ENCODE measurements at regions not wholly inside any gene's neighbourhood (a gene's known extent, or its start where the extent isn't known, plus 50 kb on each side); places are given as distances from the start of the nearest gene placed in this dataset.
"Not testable (repeated sequence)": the region's sequence is repeated elsewhere in the genome, so short reads cannot be mapped to it uniquely, and the experiment has no call there.

DNA sequence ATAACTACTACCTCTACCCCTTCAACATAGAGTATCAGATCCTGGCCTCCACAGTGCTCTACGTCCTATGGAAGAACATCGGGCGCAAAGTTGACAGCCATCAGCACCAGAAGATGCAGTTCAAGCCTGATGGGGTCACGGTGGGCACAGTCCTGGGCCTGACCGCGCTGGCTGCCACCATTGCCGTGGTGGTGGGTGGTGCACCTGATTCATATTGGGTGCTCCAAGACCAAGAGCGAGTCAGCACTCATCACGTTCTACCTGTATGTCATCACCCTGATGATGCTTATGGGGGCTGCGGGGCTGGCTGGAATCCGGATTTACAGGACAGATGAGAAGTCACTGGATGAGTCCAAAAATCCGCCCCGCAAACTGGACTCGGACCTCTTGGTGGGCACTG is 846.4 kb downstream of the RPIA start:
- DNase-seq = not testable (repeated sequence)

- not testable (repeated sequence) for DNase-seq
These were observed 852.6 kb downstream of the RPIA start for GRCh38 chr2:89544110-89544509.

- DNase-seq = not testable (repeated sequence)
These were observed 887.7 kb downstream of the RPIA start for GRCh38 chr2:89579154-89579553.

- DNase-seq = peak; percentile 2
These were observed 891.3 kb downstream of the RPIA start for GRCh38 chr2:89582816-89583215.

DNA sequence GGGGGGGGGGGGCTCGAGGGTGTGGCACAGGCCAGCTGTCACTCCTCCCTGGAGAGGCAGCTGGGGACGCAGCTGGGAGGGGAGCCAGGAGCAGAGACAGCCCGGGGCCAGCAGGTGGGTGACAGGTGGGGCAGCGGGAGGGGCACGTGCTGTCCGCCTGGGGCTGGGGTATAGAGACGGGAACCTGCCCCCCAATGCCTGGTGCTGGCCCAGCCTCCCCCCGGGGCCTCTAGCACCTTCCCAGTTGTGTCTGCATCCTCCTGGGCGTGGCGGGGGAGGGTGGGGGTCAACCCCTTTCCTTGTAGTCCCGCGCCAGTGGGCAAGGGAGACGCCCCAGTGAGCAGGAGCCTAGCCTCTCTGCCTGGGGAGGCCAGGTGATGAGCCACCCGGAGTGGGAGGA is 892.6 kb downstream of the RPIA start:
- DNase-seq = not testable (repeated sequence)

DNA sequence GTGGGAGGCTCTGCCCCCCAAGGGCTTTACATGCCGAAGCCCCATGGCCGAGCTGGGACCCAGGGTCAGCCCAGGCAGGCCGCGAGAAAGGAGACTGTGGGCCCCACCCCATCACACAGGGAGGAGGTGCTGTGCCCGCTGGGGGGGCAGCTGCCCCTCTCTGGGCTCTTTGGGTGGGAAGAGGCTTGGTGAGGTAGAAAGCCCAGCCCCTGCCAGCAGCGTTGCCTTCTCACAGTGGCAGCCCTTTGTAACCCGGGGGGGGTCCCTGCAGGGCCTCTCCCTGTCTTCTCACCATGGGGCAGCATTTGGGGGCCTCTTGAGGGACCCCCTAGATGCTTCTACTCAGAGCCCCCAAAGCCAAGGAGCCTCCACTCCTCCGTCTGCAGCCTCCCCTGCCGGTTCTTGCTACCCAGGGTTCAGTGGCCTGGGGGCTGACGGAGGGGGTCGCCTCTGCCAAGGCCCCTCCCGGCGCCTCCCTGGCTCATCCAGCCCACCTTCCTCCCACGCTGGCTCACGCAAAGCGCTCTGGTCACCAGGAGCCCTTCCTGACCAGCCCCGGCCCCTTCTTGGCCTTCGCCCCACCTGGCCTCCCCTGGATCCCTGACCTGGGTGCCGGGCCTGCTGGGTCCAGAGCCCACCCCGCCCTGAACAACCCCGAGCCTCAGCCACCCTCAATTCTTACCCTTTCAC is 893.5 kb downstream of the RPIA start:
- not testable (repeated sequence) for DNase-seq

- DNase-seq = peak; percentile 61
These were observed 894.1 kb downstream of the RPIA start for GRCh38 chr2:89585558-89585920.

DNA sequence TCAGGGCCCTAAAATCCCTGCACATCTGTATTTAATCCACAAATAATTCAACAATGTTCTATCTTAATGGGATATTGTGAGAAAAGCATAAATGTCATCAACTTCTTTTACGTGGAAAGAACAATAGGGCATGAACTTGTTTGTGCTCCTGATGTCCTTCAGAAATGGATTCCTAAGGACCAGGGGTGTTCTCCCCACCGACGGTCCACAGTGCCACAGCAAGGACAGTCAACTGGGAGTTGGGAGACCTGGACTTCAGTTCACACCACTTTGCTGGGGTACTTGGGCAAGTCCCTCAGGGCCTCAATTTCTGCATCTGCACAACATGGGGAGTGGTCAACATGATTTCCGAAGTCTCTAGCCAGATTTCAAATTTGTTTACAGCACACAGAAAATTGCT is 908.4 kb downstream of the RPIA start:
- DNase-seq = peak; percentile 7

GRCh38 chr2:89606514-89606913 is 915.0 kb downstream of the RPIA start:
- not testable (repeated sequence) for DNase-seq

DNA sequence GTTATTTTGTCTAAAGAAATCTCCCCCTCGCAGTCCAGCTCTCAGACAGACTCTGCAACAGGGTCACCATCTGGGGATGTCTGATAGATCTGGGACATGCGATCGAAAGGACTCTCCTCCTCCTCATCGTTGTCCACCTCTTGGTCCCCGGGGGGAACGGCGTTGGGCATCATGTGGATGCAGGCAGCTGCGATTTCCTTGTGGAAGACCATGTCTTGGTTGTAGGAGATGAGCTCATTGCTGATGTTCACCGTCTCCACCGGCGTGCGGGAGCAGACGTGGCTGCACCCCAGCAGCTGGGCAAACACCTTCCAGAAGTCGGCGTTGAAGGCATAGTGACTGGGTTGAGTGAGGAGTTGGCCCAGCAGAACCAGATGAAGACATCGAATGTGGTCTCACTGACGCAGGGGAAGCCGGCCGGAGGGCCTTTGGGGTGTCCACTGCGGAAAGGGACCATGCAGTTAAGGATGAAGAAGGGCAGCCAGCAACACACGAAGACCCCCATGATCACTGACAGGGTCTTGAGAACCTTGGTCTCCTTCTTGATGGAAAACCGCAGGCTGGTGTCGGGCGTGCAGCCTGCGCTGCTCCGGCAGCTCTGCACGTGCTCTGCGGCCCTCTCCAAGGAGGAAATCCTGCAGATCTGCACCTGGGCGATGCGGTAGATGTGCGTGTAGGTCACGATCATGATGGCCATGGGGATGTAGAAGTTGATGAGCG is 918.9 kb downstream of the RPIA start:
- not testable (repeated sequence) for DNase-seq

GRCh38 chr2:89610927-89611515 is 919.5 kb downstream of the RPIA start:
- DNase-seq = not testable (repeated sequence)

DNA sequence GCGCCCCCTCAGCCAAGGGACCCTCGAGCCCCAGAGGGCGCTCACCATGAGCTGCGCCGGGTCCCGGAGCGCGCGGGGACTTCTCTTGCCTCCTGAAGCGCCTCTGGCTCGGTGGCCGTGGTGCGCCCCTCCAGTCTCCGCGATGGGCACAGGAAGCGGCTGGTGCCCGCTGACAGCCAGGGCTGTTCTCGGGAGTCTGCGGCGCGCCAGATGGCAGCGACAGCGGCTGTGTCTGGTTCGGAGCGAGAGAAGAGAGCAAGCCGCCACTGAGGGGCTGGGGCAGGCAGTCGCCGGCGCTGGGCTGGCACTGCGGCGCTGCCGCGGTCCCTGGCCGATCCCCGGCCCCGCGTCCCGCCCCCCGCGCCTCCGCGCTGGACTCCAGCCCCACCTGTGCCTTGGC is 920.2 kb downstream of the RPIA start:
- DNase-seq = not testable (repeated sequence)

GRCh38 chr2:89649268-89649667 is 957.8 kb downstream of the RPIA start:
- not testable (repeated sequence) for DNase-seq

- DNase-seq = not testable (repeated sequence)
These were observed 987.8 kb downstream of the RPIA start for GRCh38 chr2:89679254-89679653.
